Progenitor cell of endocrine pancreas (in vitro differentiated cells): ENCODE measurements at regions not wholly inside any gene's neighbourhood (a gene's known extent, or its start where the extent isn't known, plus 50 kb on each side); places are given as distances from the start of the nearest gene placed in this dataset.

Source experiments
- DNase-seq: peaks from one replicate; pipeline ENCODE4 v3.0.0; 2021; ENCODE audit warnings: low spot score; ENCODE audit not compliant: unreplicated experiment
- H3K27ac Mint-ChIP-seq: 2 replicates; pipeline ENCODE4 v1.8.0; 2021; ENCODE audit warnings: mild to moderate bottlenecking, moderate library complexity, mixed read lengths
- H3K27me3 Mint-ChIP-seq: 2 replicates; pipeline ENCODE4 v1.8.0; 2021; ENCODE audit warnings: mixed read lengths
- H3K36me3 Mint-ChIP-seq: 2 replicates; pipeline ENCODE4 v1.8.0; 2022; ENCODE audit warnings: mixed read lengths; ENCODE audit not compliant: insufficient read depth
- H3K4me1 Mint-ChIP-seq: 2 replicates; pipeline ENCODE4 v1.8.0; 2021; ENCODE audit warnings: low read depth, mixed read lengths
- H3K4me3 Mint-ChIP-seq: 2 replicates; pipeline ENCODE4 v1.8.0; 2021; ENCODE audit warnings: low read depth, mild to moderate bottlenecking, moderate library complexity, mixed read lengths
- H3K9me3 Mint-ChIP-seq: 2 replicates; pipeline ENCODE4 v1.8.0; 2021; ENCODE audit warnings: low read depth, mixed read lengths
- TF ChIP-seq, protein P1 (sequence below): fragments of 200-600 bp; sonication (generic); IDR thresholded peaks from one replicate; pipeline ENCODE4 v1.5.0; 2021; ENCODE audit warnings: antibody characterized with exemption, mild to moderate bottlenecking; ENCODE audit not compliant: unreplicated experiment

DNA sequence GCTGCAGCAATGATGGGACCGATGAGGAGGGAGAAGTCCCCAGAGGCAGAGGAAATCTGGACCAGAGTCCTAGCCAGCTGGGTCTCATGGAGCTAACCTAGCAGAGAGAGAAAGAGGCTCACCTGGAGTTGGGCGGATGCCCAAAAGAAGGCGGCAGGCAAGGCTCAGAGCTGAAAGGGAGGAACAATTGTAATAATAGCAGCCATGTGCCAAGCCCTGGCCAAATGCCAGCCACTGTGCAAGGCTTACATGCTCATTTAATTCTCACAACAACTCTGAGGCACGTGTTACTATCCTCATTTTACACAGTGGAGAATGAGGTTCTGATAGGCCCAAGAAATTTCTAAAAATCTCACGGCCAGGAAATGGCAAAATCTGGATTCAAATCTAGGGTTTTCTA lies 50.0 kb upstream of the ZNF648 start:
- DNase-seq: no peak
- H3K9me3 Mint-ChIP-seq: peaks cover 8% of the 10 kb centered on the region
- H3K4me1 Mint-ChIP-seq: peaks cover 13% of the 10 kb centered on the region
- no peaks in the 10 kb centered on the region for H3K27me3 Mint-ChIP-seq
- H3K27ac Mint-ChIP-seq: no peak overlapping the region
- no peak overlapping the region for H3K4me3 Mint-ChIP-seq
- no peaks in the 10 kb centered on the region for H3K36me3 Mint-ChIP-seq
- TF ChIP-seq, protein P1, sequence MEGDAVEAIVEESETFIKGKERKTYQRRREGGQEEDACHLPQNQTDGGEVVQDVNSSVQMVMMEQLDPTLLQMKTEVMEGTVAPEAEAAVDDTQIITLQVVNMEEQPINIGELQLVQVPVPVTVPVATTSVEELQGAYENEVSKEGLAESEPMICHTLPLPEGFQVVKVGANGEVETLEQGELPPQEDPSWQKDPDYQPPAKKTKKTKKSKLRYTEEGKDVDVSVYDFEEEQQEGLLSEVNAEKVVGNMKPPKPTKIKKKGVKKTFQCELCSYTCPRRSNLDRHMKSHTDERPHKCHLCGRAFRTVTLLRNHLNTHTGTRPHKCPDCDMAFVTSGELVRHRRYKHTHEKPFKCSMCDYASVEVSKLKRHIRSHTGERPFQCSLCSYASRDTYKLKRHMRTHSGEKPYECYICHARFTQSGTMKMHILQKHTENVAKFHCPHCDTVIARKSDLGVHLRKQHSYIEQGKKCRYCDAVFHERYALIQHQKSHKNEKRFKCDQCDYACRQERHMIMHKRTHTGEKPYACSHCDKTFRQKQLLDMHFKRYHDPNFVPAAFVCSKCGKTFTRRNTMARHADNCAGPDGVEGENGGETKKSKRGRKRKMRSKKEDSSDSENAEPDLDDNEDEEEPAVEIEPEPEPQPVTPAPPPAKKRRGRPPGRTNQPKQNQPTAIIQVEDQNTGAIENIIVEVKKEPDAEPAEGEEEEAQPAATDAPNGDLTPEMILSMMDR: no peak
